A673 (cell line): ENCODE measurements at regions not wholly inside any gene's neighbourhood (a gene's known extent, or its start where the extent isn't known, plus 50 kb on each side); places are given as distances from the start of the nearest gene placed in this dataset.

Experiments used
- BruUV-seq: library from RNA; stranded (reverse); fragments of 400-500 nt; replicated peaks from 2 replicates; lab custom pipeline; 2021; lab: Mats Ljungman, UMichigan
- CTCF ChIA-PET: fragments of 300-600 bp; sonication (Branson Sonifier 250); formaldehyde crosslinking; loops from one replicate; lab custom pipeline; 2022; ENCODE audit warnings: antibody characterized with exemption; lab: Charles Lee
- POLR2A ChIA-PET: fragments of 300-600 bp; sonication (Branson Sonifier 250); formaldehyde crosslinking; loops from one replicate; lab custom pipeline; 2022; ENCODE audit warnings: antibody characterized with exemption; ENCODE audit not compliant: low non-redundant PET; lab: Charles Lee
- DNase-seq: peaks from one replicate; pipeline ENCODE4 v3.0.0-alpha.2; 2015; ENCODE audit warnings: low spot score
- H3K27ac ChIP-seq: fragments of 200-600 bp; sonication (generic); 2 replicates; pipeline ENCODE4 v1.5.1; 2016; ENCODE audit warnings: mixed run types, low read depth, mild to moderate bottlenecking, mixed read lengths, antibody characterized with exemption, low read length; ENCODE audit not compliant: poor library complexity, severe bottlenecking
- H3K27me3 ChIP-seq: fragments of 200-600 bp; sonication (generic); replicated peaks from 2 replicates; pipeline ENCODE4 v1.6.1; 2017; ENCODE audit warnings: mixed run types, low read depth, mild to moderate bottlenecking, mixed read lengths, antibody characterized with exemption, low read length; ENCODE audit not compliant: insufficient read depth, poor library complexity
- H3K36me3 ChIP-seq: fragments of 200-600 bp; sonication (generic); 2 replicates; pipeline ENCODE4 v1.6.1; 2016; ENCODE audit warnings: mixed run types, mild to moderate bottlenecking, mixed read lengths, antibody characterized with exemption, low read length; ENCODE audit not compliant: insufficient read depth, poor library complexity, severe bottlenecking
- H3K4me1 ChIP-seq: fragments of 200-600 bp; sonication (generic); 2 replicates; pipeline ENCODE4 v1.6.1; 2017; ENCODE audit warnings: mixed run types, mild to moderate bottlenecking, mixed read lengths, antibody characterized with exemption, low read length; ENCODE audit not compliant: insufficient read depth, poor library complexity, severe bottlenecking
- H3K4me3 ChIP-seq: fragments of 200-600 bp; sonication (generic); 2 replicates; pipeline ENCODE4 v1.5.1; 2016; ENCODE audit warnings: low read depth, mixed run types, mild to moderate bottlenecking, mixed read lengths, low read length; ENCODE audit not compliant: poor library complexity, severe bottlenecking
- H3K9me3 ChIP-seq: fragments of 200-600 bp; sonication (generic); 2 replicates; pipeline ENCODE4 v1.6.1; 2016; ENCODE audit warnings: mixed run types, low read depth, mild to moderate bottlenecking, mixed read lengths, antibody characterized with exemption, low read length; ENCODE audit not compliant: poor library complexity, severe bottlenecking
- CTCF ChIP-seq: fragments of 300-800, 200-600 bp; sonication (generic); conservative IDR thresholded peaks from 2 replicates; pipeline ENCODE4 v1.5.1; 2017; ENCODE audit warnings: low read depth, mild to moderate bottlenecking, antibody characterized with exemption, low read length, moderate library complexity, mixed read lengths
- EZH2 ChIP-seq: fragments of 200-600 bp; sonication (generic); IDR thresholded peaks from 2 replicates; pipeline ENCODE4 v1.6.1; 2017; ENCODE audit warnings: borderline replicate concordance, low read depth, mild to moderate bottlenecking, mixed read lengths, antibody characterized with exemption, low read length; ENCODE audit not compliant: poor library complexity, severe bottlenecking
- intact Hi-C: fragments of 100-400 bp; cut with micrococcal nuclease; formaldehyde crosslinking; loops from one replicate; pipeline ENCODE4 v1.10.0; 2022; ENCODE audit not compliant: unreplicated experiment

DNA sequence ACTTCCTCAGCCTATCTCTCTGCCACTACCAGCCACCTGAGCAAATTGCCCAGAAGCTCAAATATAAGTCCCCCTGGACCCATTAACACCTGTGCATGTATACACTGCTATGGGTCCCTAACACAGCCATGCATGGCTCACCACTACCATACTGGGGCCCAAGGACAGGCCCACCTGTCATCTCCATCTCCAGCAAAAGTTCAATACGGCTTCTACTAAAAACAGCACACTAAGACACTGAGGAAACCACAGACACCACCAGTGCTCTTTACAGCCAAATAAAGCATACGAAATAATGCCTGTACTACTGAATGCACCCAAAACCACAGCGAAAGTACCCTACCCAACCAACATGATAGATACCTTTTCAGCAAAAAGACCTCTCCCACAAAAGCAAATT, 85.6 kb upstream of the GHR start:
- peaks cover 20% of the 10 kb centered on the region for H3K9me3 ChIP-seq
- H3K4me3 ChIP-seq = no peak overlapping the region
- intact Hi-C loops = no loop called here
- CTCF ChIA-PET = no interaction called here
- H3K27ac ChIP-seq = no peak overlapping the region
- H3K27me3 ChIP-seq = no peaks in the 10 kb centered on the region
- no peak for TF ChIP-seq EZH2
- TF ChIP-seq CTCF = no peak
- no peaks in the 10 kb centered on the region for H3K36me3 ChIP-seq
- BruUV-seq = no TSS peak
- DNase-seq = no peak
- no peaks in the 10 kb centered on the region for H3K4me1 ChIP-seq
- POLR2A ChIA-PET = no interaction called here

GRCh38 chr5:42338136-42338535, 85.1 kb upstream of the GHR start:
- Histone ChIP-seq H3K4me1 (no peaks in the 10 kb centered on the region), H3K27me3 (no peaks in the 10 kb centered on the region), H3K4me3 (no peak overlapping the region), H3K9me3 (peaks cover 20% of the 10 kb centered on the region), H3K36me3 (no peaks in the 10 kb centered on the region), H3K27ac (no peak overlapping the region)
- intact Hi-C loops = no loop called here
- POLR2A ChIA-PET = no interaction called here
- CTCF ChIA-PET = no interaction called here
- BruUV-seq = no TSS peak
- TF ChIP-seq EZH2 (no peak), CTCF (no peak)
- DNase-seq = no peak

DNA sequence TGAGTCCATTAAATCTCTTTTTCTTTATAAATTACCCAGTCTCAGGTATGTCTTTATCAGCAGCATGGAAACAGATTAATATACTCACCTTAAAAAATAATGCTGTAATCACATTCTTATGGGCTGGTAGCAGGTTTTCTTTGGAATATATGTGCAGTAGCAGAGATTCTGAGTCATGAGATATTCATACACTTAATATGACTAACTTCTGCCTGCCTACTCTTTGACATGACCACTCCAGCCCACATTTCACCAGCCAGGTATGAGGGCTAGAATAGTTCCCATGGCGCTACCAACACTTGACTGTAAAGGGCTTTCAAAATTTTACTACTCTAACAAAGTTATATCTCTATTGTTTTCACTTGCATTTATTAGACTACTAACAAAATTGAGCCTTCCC, 74.1 kb upstream of the GHR start:
- BruUV-seq = no TSS peak
- H3K9me3 ChIP-seq = no peaks in the 10 kb centered on the region
- H3K4me1 ChIP-seq = no peaks in the 10 kb centered on the region
- ChIA-PET CTCF (no interaction called here), POLR2A (no interaction called here)
- TF ChIP-seq CTCF = no peak
- TF ChIP-seq EZH2 = no peak
- no peak for DNase-seq
- intact Hi-C loops = no loop called here
- H3K27ac ChIP-seq = no peak overlapping the region
- no peaks in the 10 kb centered on the region for H3K36me3 ChIP-seq
- H3K4me3 ChIP-seq = no peak overlapping the region
- H3K27me3 ChIP-seq = no peaks in the 10 kb centered on the region
